ENCODE measurements at regions not wholly inside any gene's neighbourhood (a gene's known extent, or its start where the extent isn't known, plus 50 kb on each side); places are given as distances from the start of the nearest gene placed in this dataset.

DNA sequence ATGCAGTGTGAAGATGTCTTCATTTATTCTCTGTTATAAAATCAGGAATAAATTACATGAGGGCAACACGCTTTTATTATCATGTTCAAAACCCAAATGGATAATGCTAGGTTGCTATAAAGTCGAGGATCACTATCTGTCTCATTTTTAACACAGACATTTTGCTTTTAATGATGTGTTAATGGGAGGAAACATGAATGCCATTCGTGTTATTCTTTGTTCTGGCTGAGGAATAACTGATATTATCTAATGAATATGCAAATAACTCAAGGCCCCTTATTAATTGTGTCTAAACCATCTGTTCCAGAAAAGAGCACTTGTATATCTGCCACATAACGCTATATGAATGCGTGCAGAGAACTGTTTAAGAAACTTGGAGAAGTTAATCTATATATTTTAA, 576.1 kb downstream of the DCDC2C start:
- Mint-ChIP-seq H3K36me3 (ENCODE audit: low read depth) (no peaks in the 10 kb centered on the region), H3K27me3 (no peaks in the 10 kb centered on the region), H3K4me1 (no peaks in the 10 kb centered on the region), H3K4me3 (no peak overlapping the region), H3K9me3 (peaks cover 17% of the 10 kb centered on the region), H3K27ac (no peak overlapping the region)
- ChIA-PET CTCF (no interaction called here), POLR2A (no interaction called here)
- no peak for DNase-seq

DNA sequence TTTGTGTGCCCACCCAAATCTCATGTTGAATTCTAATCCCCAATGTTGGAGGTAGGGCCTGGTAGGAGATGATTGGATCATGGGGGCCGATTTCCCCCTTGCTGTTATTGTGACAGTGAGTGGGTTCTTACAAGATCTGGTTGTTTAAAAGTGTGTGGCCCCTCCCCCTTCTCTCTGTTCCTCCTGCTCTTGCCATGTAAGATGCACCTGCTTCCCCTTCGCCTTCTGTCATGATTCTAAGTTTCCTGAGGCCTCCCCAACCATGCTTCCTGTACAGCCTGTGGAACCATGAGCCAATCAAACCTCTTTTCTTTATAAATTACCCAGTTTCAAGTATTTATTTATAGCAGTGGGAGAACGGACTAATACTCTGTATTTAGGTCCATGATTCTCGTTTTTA, 588.1 kb downstream of the DCDC2C start:
- no peaks in the 10 kb centered on the region for H3K4me1 Mint-ChIP-seq
- H3K4me3 Mint-ChIP-seq = no peak overlapping the region
- H3K9me3 Mint-ChIP-seq = peaks cover 9% of the 10 kb centered on the region
- H3K27me3 Mint-ChIP-seq = no peaks in the 10 kb centered on the region
- ChIA-PET POLR2A (no interaction called here), CTCF (no interaction called here)
- H3K27ac Mint-ChIP-seq = no peak overlapping the region
- H3K36me3 Mint-ChIP-seq (ENCODE audit: low read depth) = no peaks in the 10 kb centered on the region
- DNase-seq = no peak

DNA sequence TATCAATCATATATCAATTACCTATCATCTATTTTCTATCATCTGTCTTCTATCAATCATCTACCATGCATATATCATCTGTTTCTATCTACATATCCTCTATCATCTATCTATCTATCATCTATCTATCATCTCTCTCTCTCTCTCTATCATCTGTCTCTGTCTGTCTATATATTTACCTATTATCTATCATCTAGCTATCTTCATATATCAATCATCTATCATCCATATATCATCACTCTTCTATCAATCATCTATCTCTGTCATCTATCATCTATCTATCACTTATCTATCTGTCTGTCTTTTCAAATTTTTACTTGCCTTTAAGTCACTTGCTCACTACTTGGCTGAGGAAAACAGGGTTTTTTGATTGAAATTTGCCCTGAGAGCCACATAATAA, 592.3 kb downstream of the DCDC2C start:
- peaks cover 8% of the 10 kb centered on the region for H3K9me3 Mint-ChIP-seq
- DNase-seq = no peak
- H3K4me3 Mint-ChIP-seq = no peak overlapping the region
- H3K36me3 Mint-ChIP-seq (ENCODE audit: low read depth) = no peaks in the 10 kb centered on the region
- H3K4me1 Mint-ChIP-seq = no peaks in the 10 kb centered on the region
- H3K27me3 Mint-ChIP-seq = no peaks in the 10 kb centered on the region
- POLR2A ChIA-PET = no interaction called here
- H3K27ac Mint-ChIP-seq = no peak overlapping the region
- CTCF ChIA-PET = no interaction called here

DNA sequence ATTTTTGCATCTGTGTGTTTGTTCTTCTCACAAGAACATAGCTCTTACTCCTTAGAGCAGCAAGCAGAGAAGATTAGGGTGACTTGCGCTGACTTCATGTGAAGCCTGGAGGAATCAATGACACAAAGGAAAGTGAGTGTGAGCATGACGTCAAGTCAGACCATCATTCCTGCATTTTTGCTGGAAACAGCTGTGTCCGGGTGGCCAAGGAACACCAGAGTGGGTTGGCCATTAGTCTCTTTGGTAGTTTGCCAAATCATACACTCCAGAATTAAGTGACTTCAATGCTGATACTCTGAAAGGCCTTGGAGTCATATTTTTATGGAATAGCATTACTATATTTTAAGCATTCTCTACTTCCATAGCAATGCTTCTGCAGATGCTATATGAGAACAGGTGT, 597.2 kb downstream of the DCDC2C start:
- POLR2A ChIA-PET = no interaction called here
- CTCF ChIA-PET = no interaction called here
- DNase-seq = no peak
- H3K4me3 Mint-ChIP-seq = no peak overlapping the region
- H3K4me1 Mint-ChIP-seq = no peaks in the 10 kb centered on the region
- H3K36me3 Mint-ChIP-seq (ENCODE audit: low read depth) = no peaks in the 10 kb centered on the region
- peaks cover 8% of the 10 kb centered on the region for H3K9me3 Mint-ChIP-seq
- H3K27ac Mint-ChIP-seq = no peak overlapping the region
- H3K27me3 Mint-ChIP-seq = no peaks in the 10 kb centered on the region

DNA sequence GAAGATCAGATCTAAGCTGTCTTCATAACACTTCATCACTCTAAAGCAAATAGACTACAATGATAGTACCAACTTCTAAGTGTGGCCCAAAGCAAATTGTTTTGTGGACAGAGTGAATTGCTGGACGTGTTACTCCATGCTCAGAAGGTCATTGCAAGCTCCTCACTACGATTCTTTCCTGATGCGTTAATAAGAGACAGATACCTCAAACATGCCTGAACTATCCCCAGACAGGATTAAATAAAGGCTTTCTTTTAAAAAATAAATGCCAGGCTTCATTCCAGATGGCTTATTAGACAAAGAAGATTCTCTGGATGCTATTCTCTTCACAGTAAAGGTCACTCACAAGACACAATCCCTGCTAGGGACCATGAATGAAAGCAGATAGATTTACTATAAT, 621.2 kb downstream of the DCDC2C start:
- Mint-ChIP-seq H3K27me3 (no peaks in the 10 kb centered on the region), H3K9me3 (peaks cover 11% of the 10 kb centered on the region), H3K36me3 (ENCODE audit: low read depth) (no peaks in the 10 kb centered on the region), H3K27ac (no peak overlapping the region), H3K4me1 (no peaks in the 10 kb centered on the region), H3K4me3 (no peak overlapping the region)
- CTCF ChIA-PET = no interaction called here
- POLR2A ChIA-PET = no interaction called here
- DNase-seq = no peak

DNA sequence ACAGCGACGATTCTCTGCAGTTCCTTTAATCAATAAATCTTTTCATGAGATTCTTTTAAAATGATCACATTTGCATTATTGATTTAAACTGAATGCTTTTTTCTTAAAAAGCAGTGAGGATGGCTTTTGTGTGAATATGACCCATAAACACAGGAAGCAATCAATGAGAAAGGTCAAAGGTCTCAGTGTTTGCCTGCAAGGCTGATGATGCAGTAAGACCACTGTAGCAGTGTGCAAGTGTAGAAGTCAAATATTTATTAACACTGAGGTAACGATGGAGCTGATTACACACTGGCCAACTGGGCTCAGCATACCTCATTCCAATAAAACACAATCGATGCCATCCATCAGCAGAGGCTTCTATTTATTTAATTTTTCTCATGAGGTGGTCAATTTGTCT, 633.5 kb downstream of the DCDC2C start:
- H3K36me3 Mint-ChIP-seq (ENCODE audit: low read depth) = no peaks in the 10 kb centered on the region
- ChIA-PET POLR2A (no interaction called here), CTCF (no interaction called here)
- no peak overlapping the region for H3K27ac Mint-ChIP-seq
- DNase-seq = no peak
- no peak overlapping the region for H3K4me3 Mint-ChIP-seq
- no peaks in the 10 kb centered on the region for H3K27me3 Mint-ChIP-seq
- H3K4me1 Mint-ChIP-seq = no peaks in the 10 kb centered on the region
- peaks cover 8% of the 10 kb centered on the region for H3K9me3 Mint-ChIP-seq

DNA sequence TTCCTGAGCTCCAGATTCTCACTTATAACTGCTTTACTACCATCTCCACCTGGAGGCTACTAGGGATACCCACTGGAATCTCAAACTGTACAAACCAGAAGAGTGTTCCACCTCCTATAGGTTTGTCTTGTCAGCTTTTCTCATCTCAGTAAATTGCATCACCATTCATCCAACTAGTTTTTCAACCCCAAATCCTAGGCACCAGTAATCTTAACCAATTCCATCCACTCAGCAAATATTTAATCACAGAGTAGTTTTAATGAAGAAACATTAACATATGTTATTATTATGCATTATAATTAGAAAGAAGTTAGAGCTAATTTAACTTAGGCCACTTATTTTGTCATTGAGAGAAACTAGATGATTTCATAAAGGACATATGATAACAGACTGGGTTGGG, 635.0 kb downstream of the DCDC2C start:
- H3K4me1 Mint-ChIP-seq = no peaks in the 10 kb centered on the region
- no peaks in the 10 kb centered on the region for H3K27me3 Mint-ChIP-seq
- ChIA-PET CTCF (no interaction called here), POLR2A (no interaction called here)
- peaks cover 9% of the 10 kb centered on the region for H3K9me3 Mint-ChIP-seq
- H3K27ac Mint-ChIP-seq = no peak overlapping the region
- no peak overlapping the region for H3K4me3 Mint-ChIP-seq
- H3K36me3 Mint-ChIP-seq (ENCODE audit: low read depth) = no peaks in the 10 kb centered on the region
- no peak for DNase-seq

DNA sequence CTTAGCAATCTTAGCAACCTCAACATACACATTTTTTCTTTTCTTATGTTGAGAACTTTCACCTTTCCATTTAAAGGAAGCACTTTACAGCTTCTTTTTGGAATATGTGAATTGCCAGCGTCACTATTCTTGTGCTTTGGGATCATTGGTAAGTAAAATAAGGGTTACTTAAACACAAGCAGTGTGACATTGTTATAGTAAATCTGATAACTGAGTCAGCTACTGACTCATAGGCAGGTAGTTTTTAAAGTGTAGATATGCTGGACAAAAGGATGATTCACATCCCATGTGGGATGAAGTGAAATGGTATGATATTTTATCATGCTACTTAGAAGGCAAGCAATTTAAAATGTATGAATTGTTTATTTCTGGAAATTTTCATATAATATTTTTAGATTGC, 637.2 kb downstream of the DCDC2C start:
- no peak overlapping the region for H3K4me3 Mint-ChIP-seq
- ChIA-PET POLR2A (no interaction called here), CTCF (no interaction called here)
- no peaks in the 10 kb centered on the region for H3K4me1 Mint-ChIP-seq
- DNase-seq = no peak
- no peak overlapping the region for H3K27ac Mint-ChIP-seq
- no peaks in the 10 kb centered on the region for H3K36me3 Mint-ChIP-seq (ENCODE audit: low read depth)
- H3K9me3 Mint-ChIP-seq = peaks cover 6% of the 10 kb centered on the region
- no peaks in the 10 kb centered on the region for H3K27me3 Mint-ChIP-seq

DNA sequence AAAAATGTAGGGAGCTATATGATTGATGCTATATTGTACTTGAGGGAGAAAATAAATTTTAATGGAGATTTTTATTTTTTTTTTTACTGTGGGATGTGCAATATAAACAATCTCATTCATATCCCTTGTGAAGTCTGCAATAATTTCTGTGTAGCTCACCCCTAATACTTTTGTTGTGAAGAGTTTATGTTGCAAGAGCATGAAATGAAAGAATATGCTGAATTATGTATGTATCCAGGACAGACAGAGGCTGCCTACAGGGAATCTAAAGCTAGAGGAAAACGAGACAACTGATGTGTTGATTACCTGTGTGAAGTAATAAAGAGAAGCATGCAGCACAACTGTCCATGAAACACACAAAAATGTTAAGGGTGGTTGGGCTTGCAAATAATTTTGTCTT, 643.3 kb downstream of the DCDC2C start:
- CTCF ChIA-PET = no interaction called here
- no peak overlapping the region for H3K27ac Mint-ChIP-seq
- no peaks in the 10 kb centered on the region for H3K27me3 Mint-ChIP-seq
- peaks cover 13% of the 10 kb centered on the region for H3K9me3 Mint-ChIP-seq
- no peak overlapping the region for H3K4me3 Mint-ChIP-seq
- POLR2A ChIA-PET = no interaction called here
- H3K36me3 Mint-ChIP-seq (ENCODE audit: low read depth) = no peaks in the 10 kb centered on the region
- no peak for DNase-seq
- H3K4me1 Mint-ChIP-seq = no peaks in the 10 kb centered on the region

DNA sequence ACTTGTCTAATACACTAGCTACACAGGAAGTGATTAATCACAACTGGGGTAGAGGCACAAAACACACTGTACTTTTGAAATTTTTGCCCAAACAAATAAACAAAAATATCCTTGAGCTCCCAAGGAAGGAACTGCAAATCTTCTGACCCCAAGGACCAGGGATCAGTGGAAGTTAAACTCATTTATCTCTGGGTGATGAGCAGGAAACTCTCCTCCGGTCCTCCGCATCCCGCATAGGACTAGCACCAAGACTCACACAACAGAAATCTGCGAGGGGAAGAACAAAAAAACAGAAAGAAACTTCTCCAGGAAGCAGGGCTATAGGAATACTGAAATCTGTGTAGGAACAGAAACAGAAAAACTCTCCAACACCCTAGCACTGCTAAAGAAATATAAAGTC, 650.3 kb downstream of the DCDC2C start:
- CTCF ChIA-PET = no interaction called here
- no peak overlapping the region for H3K27ac Mint-ChIP-seq
- H3K27me3 Mint-ChIP-seq = no peaks in the 10 kb centered on the region
- no peaks in the 10 kb centered on the region for H3K36me3 Mint-ChIP-seq (ENCODE audit: low read depth)
- POLR2A ChIA-PET = no interaction called here
- no peak overlapping the region for H3K4me3 Mint-ChIP-seq
- no peaks in the 10 kb centered on the region for H3K9me3 Mint-ChIP-seq
- DNase-seq = no peak
- H3K4me1 Mint-ChIP-seq = no peaks in the 10 kb centered on the region

DNA sequence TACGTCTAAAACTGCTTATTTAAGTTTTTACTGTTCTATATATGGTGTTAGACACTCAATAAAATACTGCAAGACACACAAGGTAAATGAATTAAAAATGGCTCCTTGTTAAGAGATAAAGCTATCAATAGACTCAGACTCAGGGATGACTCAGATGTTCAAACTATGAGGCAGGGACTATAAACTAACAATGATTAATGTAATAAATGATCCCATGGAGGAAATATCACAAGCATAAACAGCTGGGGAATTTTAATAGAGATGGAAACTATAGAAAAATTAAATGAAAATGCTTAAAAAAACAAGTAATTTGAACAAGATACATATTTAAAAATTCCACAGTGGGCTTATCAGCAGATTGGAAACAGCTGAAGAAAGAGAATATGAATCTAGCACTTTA, 650.8 kb downstream of the DCDC2C start:
- H3K27ac Mint-ChIP-seq = no peak overlapping the region
- CTCF ChIA-PET = no interaction called here
- H3K9me3 Mint-ChIP-seq = no peaks in the 10 kb centered on the region
- DNase-seq = no peak
- POLR2A ChIA-PET = no interaction called here
- no peak overlapping the region for H3K4me3 Mint-ChIP-seq
- H3K27me3 Mint-ChIP-seq = no peaks in the 10 kb centered on the region
- no peaks in the 10 kb centered on the region for H3K36me3 Mint-ChIP-seq (ENCODE audit: low read depth)
- no peaks in the 10 kb centered on the region for H3K4me1 Mint-ChIP-seq

DNA sequence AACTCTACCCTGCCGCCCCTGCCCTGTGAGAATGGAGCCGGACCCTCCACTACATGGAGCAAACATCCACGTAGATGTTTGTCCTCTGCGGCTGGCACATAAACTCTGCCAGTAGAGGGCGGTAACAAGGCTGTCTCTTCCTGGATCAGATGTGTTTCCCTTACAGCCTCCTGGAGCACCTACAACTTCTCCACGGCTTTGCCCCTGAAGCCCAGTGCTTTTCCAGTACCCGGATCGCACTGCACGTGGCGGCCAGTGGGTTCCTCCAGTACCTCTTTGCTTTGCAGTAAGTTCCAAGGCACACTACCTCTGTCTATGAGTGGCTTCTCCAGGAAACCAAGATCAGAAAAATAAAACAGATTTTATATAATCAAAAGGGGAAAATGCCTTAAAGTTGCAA, 651.3 kb downstream of the DCDC2C start:
- POLR2A ChIA-PET = no interaction called here
- CTCF ChIA-PET = no interaction called here
- H3K4me1 Mint-ChIP-seq = no peaks in the 10 kb centered on the region
- H3K27ac Mint-ChIP-seq = no peak overlapping the region
- H3K9me3 Mint-ChIP-seq = no peaks in the 10 kb centered on the region
- no peak overlapping the region for H3K4me3 Mint-ChIP-seq
- no peaks in the 10 kb centered on the region for H3K36me3 Mint-ChIP-seq (ENCODE audit: low read depth)
- DNase-seq = no peak
- H3K27me3 Mint-ChIP-seq = no peaks in the 10 kb centered on the region

DNA sequence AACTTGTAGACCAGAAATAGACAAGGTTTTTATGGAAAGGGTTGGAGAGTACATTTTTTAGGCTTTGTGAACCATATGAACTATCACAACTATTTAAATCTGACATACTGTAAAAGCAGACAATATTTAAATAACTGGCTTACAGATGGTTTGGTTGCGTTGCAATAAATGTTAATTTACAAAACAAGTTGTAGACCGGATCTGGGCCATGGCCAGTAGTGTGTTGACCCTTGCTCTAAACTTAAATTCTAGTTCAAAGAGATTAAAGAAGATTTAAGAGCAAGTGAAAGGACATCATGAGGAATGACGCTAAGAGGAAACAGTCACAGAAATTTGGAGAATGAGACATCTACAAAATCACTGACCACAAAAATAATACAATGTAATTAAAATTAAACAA, 652.7 kb downstream of the DCDC2C start:
- ChIA-PET POLR2A (no interaction called here), CTCF (no interaction called here)
- H3K27me3 Mint-ChIP-seq = no peaks in the 10 kb centered on the region
- no peaks in the 10 kb centered on the region for H3K36me3 Mint-ChIP-seq (ENCODE audit: low read depth)
- DNase-seq = no peak
- peaks cover 3% of the 10 kb centered on the region for H3K9me3 Mint-ChIP-seq
- no peaks in the 10 kb centered on the region for H3K4me1 Mint-ChIP-seq
- no peak overlapping the region for H3K4me3 Mint-ChIP-seq
- H3K27ac Mint-ChIP-seq = no peak overlapping the region

DNA sequence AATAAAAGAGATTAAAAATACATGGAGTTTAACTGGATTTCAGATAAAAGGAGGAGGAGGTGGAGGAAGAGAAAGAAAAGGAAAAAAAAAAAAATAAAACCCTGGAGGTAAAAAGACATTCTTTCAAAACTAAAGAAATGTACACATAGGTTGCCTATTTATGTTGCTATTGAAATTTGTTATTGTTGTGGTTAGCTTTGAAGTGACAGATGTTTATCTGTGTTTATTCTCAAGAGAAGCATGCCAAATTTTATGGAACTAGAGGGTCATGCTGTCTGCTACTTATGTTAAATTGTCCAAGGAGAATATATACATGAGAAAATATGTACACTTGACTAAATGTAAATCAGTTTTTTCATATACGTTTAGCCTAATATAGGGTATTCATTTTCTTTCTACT, 653.2 kb downstream of the DCDC2C start:
- H3K4me3 Mint-ChIP-seq = no peak overlapping the region
- DNase-seq = no peak

DNA sequence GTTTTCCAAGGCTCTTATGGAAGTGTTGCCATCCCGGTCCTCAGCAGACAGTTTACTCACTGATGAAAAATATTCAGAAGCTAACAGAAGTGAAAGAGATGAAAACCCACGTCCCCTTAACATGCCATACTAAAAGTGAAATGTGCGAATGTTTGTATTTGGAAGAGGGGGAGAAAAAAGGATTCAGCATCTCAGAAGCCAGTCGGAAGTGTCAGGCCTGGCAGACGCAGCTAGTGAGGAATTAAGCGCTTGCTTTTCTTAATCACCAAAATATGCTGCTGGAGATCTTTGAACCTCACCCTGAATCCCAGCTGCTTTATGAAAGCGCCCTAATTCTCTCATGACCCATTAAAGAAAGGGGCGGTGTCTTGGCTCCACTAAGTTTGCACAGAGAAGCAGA, 653.7 kb downstream of the DCDC2C start:
- no peaks in the 10 kb centered on the region for H3K27me3 Mint-ChIP-seq
- ChIA-PET CTCF (no interaction called here), POLR2A (no interaction called here)
- no peaks in the 10 kb centered on the region for H3K36me3 Mint-ChIP-seq (ENCODE audit: low read depth)
- H3K4me1 Mint-ChIP-seq = no peaks in the 10 kb centered on the region
- no peak overlapping the region for H3K4me3 Mint-ChIP-seq
- H3K9me3 Mint-ChIP-seq = peaks cover 8% of the 10 kb centered on the region
- no peak for DNase-seq
- no peak overlapping the region for H3K27ac Mint-ChIP-seq

More for the DNA sequence above, 653.2 kb downstream of the DCDC2C start:
- peaks cover 6% of the 10 kb centered on the region for H3K9me3 Mint-ChIP-seq
- no peaks in the 10 kb centered on the region for H3K4me1 Mint-ChIP-seq
- H3K27ac Mint-ChIP-seq = no peak overlapping the region
- ChIA-PET CTCF (no interaction called here), POLR2A (no interaction called here)
- no peaks in the 10 kb centered on the region for H3K36me3 Mint-ChIP-seq (ENCODE audit: low read depth)
- no peaks in the 10 kb centered on the region for H3K27me3 Mint-ChIP-seq
